OCI-LY7 (cell line): ENCODE measurements at regions not wholly inside any gene's neighbourhood (a gene's known extent, or its start where the extent isn't known, plus 50 kb on each side); places are given as distances from the start of the nearest gene placed in this dataset.

Experiments
- BruUV-seq: library from RNA; stranded (reverse); fragments of 400-500 nt; replicated peaks from 2 replicates; lab custom pipeline; 2021; lab: Mats Ljungman, UMichigan
- CTCF ChIA-PET: fragments of 300-600 bp; sonication (Branson Sonifier 250); formaldehyde crosslinking; loops from one replicate; lab custom pipeline; 2022; ENCODE audit warnings: antibody characterized with exemption; ENCODE audit not compliant: unreplicated experiment; lab: Charles Lee
- POLR2A ChIA-PET: fragments of 300-600 bp; sonication (Branson Sonifier 250); formaldehyde crosslinking; loops from one replicate; lab custom pipeline; 2022; ENCODE audit warnings: antibody characterized with exemption; lab: Charles Lee
- DNase-seq: peaks from one replicate; pipeline ENCODE4 v3.0.0-alpha.2; 2015; ENCODE audit warnings: low spot score
- H2AFZ ChIP-seq: fragments of 200-600 bp; sonication (generic), shearing (Covaris generic); 2 replicates; pipeline ENCODE4 v1.6.1; 2014; ENCODE audit warnings: mild to moderate bottlenecking, antibody characterized with exemption, low read length, moderate library complexity
- H3K27ac ChIP-seq: fragments of 200-600 bp; sonication (generic); 2 replicates; pipeline ENCODE4 v1.5.1; 2014; ENCODE audit warnings: mixed run types, low read depth, mild to moderate bottlenecking, moderate library complexity, low read length, inconsistent platforms; ENCODE audit not compliant: poor library complexity, severe bottlenecking
- H3K36me3 ChIP-seq: fragments of 200-600 bp; sonication (generic); 2 replicates; pipeline ENCODE4 v1.6.1; 2014; ENCODE audit warnings: mild to moderate bottlenecking, antibody characterized with exemption, low read length, moderate library complexity, mixed read lengths; ENCODE audit not compliant: insufficient read depth
- H3K4me1 ChIP-seq: fragments of 200-600 bp; sonication (generic); 2 replicates; pipeline ENCODE4 v1.5.1; 2014; ENCODE audit warnings: mild to moderate bottlenecking, low read length; ENCODE audit not compliant: insufficient read depth, poor library complexity, severe bottlenecking
- H3K4me2 ChIP-seq: fragments of 200-600 bp; sonication (generic); 2 replicates; pipeline ENCODE4 v1.6.1; 2014; ENCODE audit warnings: mild to moderate bottlenecking, low read length
- H3K4me3 ChIP-seq: fragments of 200-600 bp; sonication (generic); 2 replicates; pipeline ENCODE4 v1.5.1; 2014; ENCODE audit warnings: mild to moderate bottlenecking, low read depth, low read length; ENCODE audit not compliant: poor library complexity, severe bottlenecking
- H3K79me2 ChIP-seq: fragments of 200-600 bp; sonication (generic); 2 replicates; pipeline ENCODE4 v1.6.1; 2016; ENCODE audit warnings: low read depth, mild to moderate bottlenecking, low read length, moderate library complexity, mixed read lengths; ENCODE audit not compliant: insufficient read depth
- H3K9me2 ChIP-seq: fragments of 200-600 bp; sonication (generic); 2 replicates; pipeline ENCODE4 v1.6.1; 2016; ENCODE audit warnings: mild to moderate bottlenecking, low read length, mixed read lengths; ENCODE audit not compliant: insufficient read depth
- H3K9me3 ChIP-seq: fragments of 200-600 bp; sonication (generic); 2 replicates; pipeline ENCODE4 v1.6.1; 2014; ENCODE audit warnings: mild to moderate bottlenecking, mixed run types, low read length, mixed read lengths
- H4K20me1 ChIP-seq: fragments of 200-600 bp; sonication (generic); 2 replicates; pipeline ENCODE4 v1.6.1; 2014; ENCODE audit warnings: mild to moderate bottlenecking, antibody characterized with exemption, low read length, moderate library complexity, mixed read lengths; ENCODE audit not compliant: insufficient read depth
- EZH2phosphoT487 ChIP-seq: fragments of 200-600 bp; sonication (generic); IDR thresholded peaks from 2 replicates; pipeline ENCODE4 v1.6.1; 2018; ENCODE audit warnings: low read depth, borderline replicate concordance, mild to moderate bottlenecking, mixed run types, antibody characterized with exemption, low read length, moderate library complexity, mixed read lengths
- intact Hi-C: fragments of 100-400 bp; cut with micrococcal nuclease; formaldehyde crosslinking; loops from one replicate; pipeline ENCODE4 v1.10.0; 2022; ENCODE audit not compliant: unreplicated experiment
- TF ChIP-seq, protein P1 (sequence below): fragments of 200-600 bp; sonication (generic); conservative IDR thresholded peaks from 2 replicates; pipeline ENCODE4 v1.5.1; 2014; ENCODE audit warnings: mild to moderate bottlenecking, antibody characterized with exemption, low read length, moderate library complexity, mixed read lengths

- peak overlapping the region; percentile 50; the same call in 1 of the 2 replicates for H2AFZ ChIP-seq
- H3K4me3 ChIP-seq = peak overlapping the region; percentile 32
- H3K27ac ChIP-seq = peak overlapping the region; percentile 52
- H3K36me3 ChIP-seq = no peaks in the 10 kb centered on the region
- no peaks in the 10 kb centered on the region for H4K20me1 ChIP-seq
- H3K9me3 ChIP-seq = no peaks in the 10 kb centered on the region
- H3K4me1 ChIP-seq = peaks cover 93% of the 10 kb centered on the region
- CTCF ChIA-PET = interaction anchor here (1.1 to 3.7 kb wide), 6 partner anchors 8 to 23 kb away, joined by 3 to 12 read pairs (median 5); no protein-coding TSS in a partner anchor
- BruUV-seq = no TSS peak
- DNase-seq = no peak
- no peaks in the 10 kb centered on the region for H3K79me2 ChIP-seq
- peak overlapping the region; percentile 71 for H3K4me2 ChIP-seq
- no peak for TF ChIP-seq EZH2phosphoT487
- TF ChIP-seq, protein P1, sequence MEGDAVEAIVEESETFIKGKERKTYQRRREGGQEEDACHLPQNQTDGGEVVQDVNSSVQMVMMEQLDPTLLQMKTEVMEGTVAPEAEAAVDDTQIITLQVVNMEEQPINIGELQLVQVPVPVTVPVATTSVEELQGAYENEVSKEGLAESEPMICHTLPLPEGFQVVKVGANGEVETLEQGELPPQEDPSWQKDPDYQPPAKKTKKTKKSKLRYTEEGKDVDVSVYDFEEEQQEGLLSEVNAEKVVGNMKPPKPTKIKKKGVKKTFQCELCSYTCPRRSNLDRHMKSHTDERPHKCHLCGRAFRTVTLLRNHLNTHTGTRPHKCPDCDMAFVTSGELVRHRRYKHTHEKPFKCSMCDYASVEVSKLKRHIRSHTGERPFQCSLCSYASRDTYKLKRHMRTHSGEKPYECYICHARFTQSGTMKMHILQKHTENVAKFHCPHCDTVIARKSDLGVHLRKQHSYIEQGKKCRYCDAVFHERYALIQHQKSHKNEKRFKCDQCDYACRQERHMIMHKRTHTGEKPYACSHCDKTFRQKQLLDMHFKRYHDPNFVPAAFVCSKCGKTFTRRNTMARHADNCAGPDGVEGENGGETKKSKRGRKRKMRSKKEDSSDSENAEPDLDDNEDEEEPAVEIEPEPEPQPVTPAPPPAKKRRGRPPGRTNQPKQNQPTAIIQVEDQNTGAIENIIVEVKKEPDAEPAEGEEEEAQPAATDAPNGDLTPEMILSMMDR = no peak
- no peaks in the 10 kb centered on the region for H3K9me2 ChIP-seq
- POLR2A ChIA-PET = interaction anchor here (0.6 to 9.0 kb wide), 16 partner anchors 8 to 451 kb away, joined by 3 to 66 read pairs (median 6); partner anchors contain the start of gene DAD1
- intact Hi-C loops = no loop called here
Observed at GRCh38 chr14:22509036-22509709, 79.9 kb downstream of the DAD1 start.

GRCh38 chr14:22508662-22509035, 80.4 kb downstream of the DAD1 start:
- H3K4me2 ChIP-seq = peak overlapping the region; percentile 71
- CTCF ChIA-PET = interaction anchor here (1.3 to 3.7 kb wide), 4 partner anchors 10 to 23 kb away, joined by 3 to 12 read pairs (median 6); no protein-coding TSS in a partner anchor
- no peaks in the 10 kb centered on the region for H3K79me2 ChIP-seq

More at GRCh38 chr14:22508662-22509035, 80.4 kb downstream of the DAD1 start:
- peak overlapping the region; percentile 32 for H3K4me3 ChIP-seq
- POLR2A ChIA-PET = interaction anchor here (0.6 to 9.0 kb wide), 14 partner anchors 8 to 452 kb away, joined by 3 to 66 read pairs (median 4); partner anchors contain the start of gene DAD1
- intact Hi-C loops = no loop called here
- no peaks in the 10 kb centered on the region for H3K9me2 ChIP-seq
- peak overlapping the region; percentile 52 for H3K27ac ChIP-seq
- TF ChIP-seq, protein P1 = no peak
- no peak for TF ChIP-seq EZH2phosphoT487
- H3K9me3 ChIP-seq = no peaks in the 10 kb centered on the region
- peaks cover 90% of the 10 kb centered on the region for H3K4me1 ChIP-seq
- H3K36me3 ChIP-seq = no peaks in the 10 kb centered on the region
- no peak for DNase-seq
- peak overlapping the region; percentile 50 for H2AFZ ChIP-seq
- H4K20me1 ChIP-seq = no peaks in the 10 kb centered on the region
- no TSS peak for BruUV-seq
